B cell (primary cell): ENCODE measurements at regions not wholly inside any gene's neighbourhood (a gene's known extent, or its start where the extent isn't known, plus 50 kb on each side); places are given as distances from the start of the nearest gene placed in this dataset.

Source experiments
- CTCF ChIP-seq: fragments of 200-600 bp; IDR thresholded peaks from one replicate; pipeline ENCODE4 v1.8.0; 2022; ENCODE audit warnings: antibody characterized with exemption, mild to moderate bottlenecking
- EZH2 ChIP-seq: IDR thresholded peaks from 2 replicates; pipeline ENCODE4 v1.6.1; 2012; ENCODE audit warnings: borderline replicate concordance, low read depth, mild to moderate bottlenecking, moderate library complexity, low read length; ENCODE audit not compliant: insufficient read depth, poor library complexity, severe bottlenecking

GRCh38 chr12:70120970-70121369 lies 122.3 kb upstream of the CNOT2 start:
- TF ChIP-seq CTCF (no peak), EZH2 (no peak)
